Keratinocyte (primary cell): ENCODE measurements at regions not wholly inside any gene's neighbourhood (a gene's known extent, or its start where the extent isn't known, plus 50 kb on each side); places are given as distances from the start of the nearest gene placed in this dataset.

Experiments
- DNase-seq: peaks from one replicate; pipeline ENCODE4 v3.0.0-alpha.2; 2011; ENCODE audit warnings: low read depth, missing footprints, low spot score
- FAIRE-seq: peaks from 2 replicates; lab custom pipeline; 2011; peaks lifted over from hg19 to GRCh38; lab: Jason Lieb, UNC
- H2AFZ ChIP-seq: 2 replicates; pipeline ENCODE4 v1.6.0; 2012; ENCODE audit warnings: low read length, control low read depth, inconsistent platforms; ENCODE audit not compliant: control insufficient read depth
- H3K27ac ChIP-seq: 2 replicates; pipeline ENCODE4 v1.5.1; 2011; ENCODE audit warnings: low read length; ENCODE audit not compliant: control insufficient read depth, insufficient read depth
- H3K27me3 ChIP-seq: 3 replicates; pipeline ENCODE4 v1.6.0; 2011; ENCODE audit warnings: low read length; ENCODE audit not compliant: control insufficient read depth, insufficient read depth; ENCODE audit errors: extremely low read depth
- H3K36me3 ChIP-seq, 2 experiments: 2 replicates in 1 of 2; 3 replicates in 1 of 2; pipeline ENCODE4 v1.5.1; 2011; ENCODE audit warnings: low read length in 2 of 2, mild to moderate bottlenecking in 1 of 2; ENCODE audit not compliant: control insufficient read depth in 2 of 2, insufficient read depth in 2 of 2; ENCODE audit errors: extremely low read depth in 1 of 2
- H3K4me1 ChIP-seq: 3 replicates; pipeline ENCODE4 v1.5.1; 2011; ENCODE audit warnings: low read length; ENCODE audit not compliant: control insufficient read depth, insufficient read depth; ENCODE audit errors: extremely low read depth
- H3K4me2 ChIP-seq: 3 replicates; pipeline ENCODE4 v1.6.0; 2011; ENCODE audit warnings: low read depth, low read length; ENCODE audit not compliant: control insufficient read depth, insufficient read depth; ENCODE audit errors: extremely low read depth
- H3K4me3 ChIP-seq, 3 experiments: fragments of 200-600 bp in 1 of 3; sonication (generic) in 1 of 3; 2 replicates in 2 of 3; 3 replicates in 1 of 3; pipeline ENCODE4 v1.5.1; 2011 to 2016; ENCODE audit warnings: low read length in 3 of 3, mild to moderate bottlenecking in 3 of 3, control low read depth in 2 of 3, inconsistent platforms in 1 of 3, low read depth in 1 of 3, mixed read lengths in 1 of 3, mixed run types in 1 of 3, moderate library complexity in 1 of 3; ENCODE audit not compliant: control insufficient read depth in 2 of 3, insufficient read depth in 2 of 3; ENCODE audit errors: extremely low read depth in 1 of 3
- H3K79me2 ChIP-seq: 2 replicates; pipeline ENCODE4 v1.6.0; 2012; ENCODE audit warnings: low read length; ENCODE audit not compliant: control insufficient read depth, insufficient read depth
- H3K9ac ChIP-seq: 3 replicates; pipeline ENCODE4 v1.6.0; 2011; ENCODE audit warnings: low read length; ENCODE audit not compliant: control insufficient read depth, insufficient read depth; ENCODE audit errors: extremely low read depth
- H3K9me1 ChIP-seq: 3 replicates; pipeline ENCODE4 v1.6.0; 2011; ENCODE audit warnings: low read length; ENCODE audit not compliant: control insufficient read depth, insufficient read depth; ENCODE audit errors: extremely low read depth
- H3K9me3 ChIP-seq: 2 replicates; pipeline ENCODE4 v1.5.1; 2012; ENCODE audit warnings: low read depth, low read length; ENCODE audit not compliant: control insufficient read depth
- H4K20me1 ChIP-seq: 3 replicates; pipeline ENCODE4 v1.6.0; 2011; ENCODE audit warnings: low read length; ENCODE audit not compliant: control insufficient read depth, insufficient read depth; ENCODE audit errors: extremely low read depth
- EZH2 ChIP-seq: IDR thresholded peaks from one replicate; pipeline ENCODE4 v1.6.1; 2012; ENCODE audit warnings: inconsistent platforms, mild to moderate bottlenecking, low read length, moderate library complexity
- dilution Hi-C: fragments of 300-500 bp; cut with MboI; formaldehyde crosslinking; loops from one replicate; pipeline ENCODE4 v1.7.0; 2020; ENCODE audit warnings: low sequenced_read_pairs; ENCODE audit not compliant: extremely low pct_ligation_motif_present
- TF ChIP-seq, protein P1 (sequence below), 3 experiments: IDR thresholded peaks in 1 of 3; conservative IDR thresholded peaks in 1 of 3; optimal IDR thresholded peaks in 1 of 3; 2 replicates in 2 of 3; 3 replicates in 1 of 3; pipeline versions ENCODE3 to v1.5.1; 2011; ENCODE audit warnings: low read length in 3 of 3, mild to moderate bottlenecking in 3 of 3, moderate library complexity in 2 of 3, control low read depth in 1 of 3, inconsistent platforms in 1 of 3; ENCODE audit not compliant: insufficient read depth in 2 of 3; ENCODE audit errors: extremely low read depth in 1 of 3

DNA sequence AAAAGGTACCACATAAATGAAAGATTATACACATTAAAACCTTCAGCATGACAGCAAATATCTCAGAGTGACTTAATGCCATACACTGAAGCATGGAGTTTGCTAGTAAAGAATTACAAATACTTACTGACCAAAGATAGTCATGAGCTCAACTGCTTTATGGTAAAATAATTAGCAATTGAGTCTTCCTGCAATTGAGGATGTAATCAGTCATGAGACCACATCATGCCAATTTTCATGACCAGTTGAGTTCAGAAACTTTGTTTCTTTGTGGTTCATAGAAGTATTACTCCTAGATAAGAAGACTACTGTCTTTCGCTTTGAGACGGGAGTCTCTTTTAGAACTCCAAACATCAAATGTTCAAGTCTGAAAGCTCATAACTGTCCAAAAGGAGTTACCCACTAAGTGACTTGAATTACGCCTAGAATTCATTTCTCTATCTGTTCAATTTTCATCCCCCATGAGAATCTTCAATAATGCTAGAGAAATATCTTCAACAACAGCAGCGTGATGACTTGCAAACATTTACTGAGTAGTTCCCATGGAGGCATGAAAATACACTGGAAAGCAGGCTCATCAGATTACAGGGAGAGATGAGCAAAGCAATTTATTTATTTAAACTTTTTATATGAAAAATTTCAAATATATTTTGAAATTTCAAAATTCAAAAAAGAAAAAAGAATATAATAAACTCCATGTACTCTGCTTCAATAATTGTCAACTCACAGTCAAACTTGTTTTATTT is 120.0 kb downstream of the BTG1 start:
- Histone ChIP-seq H3K9me3 (no peaks in the 10 kb centered on the region), H4K20me1 (no peaks in the 10 kb centered on the region), H3K4me1 (peaks cover 7% of the 10 kb centered on the region), H3K9ac (no peak overlapping the region), H3K27me3 (no peaks in the 10 kb centered on the region), H2AFZ (no peak overlapping the region), H3K4me2 (no peak overlapping the region), H3K4me3 (no peak overlapping the region), H3K9me1 (no peaks in the 10 kb centered on the region), H3K27ac (no peak overlapping the region), H3K79me2 (no peaks in the 10 kb centered on the region), H3K36me3 (no peaks in the 10 kb centered on the region)
- dilution Hi-C loops = no loop called here
- DNase-seq (no peak), FAIRE-seq (no peak)
- no peak for TF ChIP-seq EZH2
- TF ChIP-seq, protein P1, sequence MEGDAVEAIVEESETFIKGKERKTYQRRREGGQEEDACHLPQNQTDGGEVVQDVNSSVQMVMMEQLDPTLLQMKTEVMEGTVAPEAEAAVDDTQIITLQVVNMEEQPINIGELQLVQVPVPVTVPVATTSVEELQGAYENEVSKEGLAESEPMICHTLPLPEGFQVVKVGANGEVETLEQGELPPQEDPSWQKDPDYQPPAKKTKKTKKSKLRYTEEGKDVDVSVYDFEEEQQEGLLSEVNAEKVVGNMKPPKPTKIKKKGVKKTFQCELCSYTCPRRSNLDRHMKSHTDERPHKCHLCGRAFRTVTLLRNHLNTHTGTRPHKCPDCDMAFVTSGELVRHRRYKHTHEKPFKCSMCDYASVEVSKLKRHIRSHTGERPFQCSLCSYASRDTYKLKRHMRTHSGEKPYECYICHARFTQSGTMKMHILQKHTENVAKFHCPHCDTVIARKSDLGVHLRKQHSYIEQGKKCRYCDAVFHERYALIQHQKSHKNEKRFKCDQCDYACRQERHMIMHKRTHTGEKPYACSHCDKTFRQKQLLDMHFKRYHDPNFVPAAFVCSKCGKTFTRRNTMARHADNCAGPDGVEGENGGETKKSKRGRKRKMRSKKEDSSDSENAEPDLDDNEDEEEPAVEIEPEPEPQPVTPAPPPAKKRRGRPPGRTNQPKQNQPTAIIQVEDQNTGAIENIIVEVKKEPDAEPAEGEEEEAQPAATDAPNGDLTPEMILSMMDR (optimal IDR thresholded peaks at IDR 0.05 in 1 of 3, IDR thresholded peaks at IDR 0.05 in 1 of 3, conservative IDR thresholded peaks at IDR 0.05 in 1 of 3; ENCODE audit: extremely low read depth in 1 of 3, insufficient read depth in 2 of 3, low read length in 3 of 3) = no peak

DNA sequence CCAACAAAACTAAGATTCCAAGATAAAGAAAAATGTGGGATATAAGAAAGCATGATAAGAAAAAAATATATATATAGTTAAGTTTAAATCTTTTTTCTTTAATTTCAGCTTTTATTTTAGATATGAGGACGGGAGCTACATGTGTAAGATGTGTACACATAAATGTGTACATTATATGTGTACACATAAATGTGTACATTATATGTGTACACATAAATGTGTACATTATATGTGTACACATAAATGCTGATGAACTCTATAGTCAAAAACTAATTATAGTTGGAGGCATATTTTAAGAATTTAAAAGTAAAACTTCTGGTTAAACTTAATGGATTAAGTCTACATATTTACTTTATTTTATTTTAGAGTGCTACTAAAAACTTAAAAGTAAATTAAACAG is 123.6 kb downstream of the BTG1 start:
- Histone ChIP-seq H3K27ac (no peak overlapping the region), H3K4me3 (no peak overlapping the region), H2AFZ (no peak overlapping the region), H3K4me1 (no peaks in the 10 kb centered on the region), H3K4me2 (no peak overlapping the region), H3K36me3 (no peaks in the 10 kb centered on the region), H3K27me3 (no peaks in the 10 kb centered on the region), H3K9me1 (no peaks in the 10 kb centered on the region), H3K79me2 (no peaks in the 10 kb centered on the region), H3K9ac (no peak overlapping the region), H3K9me3 (no peaks in the 10 kb centered on the region), H4K20me1 (no peaks in the 10 kb centered on the region)
- no peak for TF ChIP-seq EZH2
- TF ChIP-seq, protein P1 (optimal IDR thresholded peaks at IDR 0.05 in 1 of 3, IDR thresholded peaks at IDR 0.05 in 1 of 3, conservative IDR thresholded peaks at IDR 0.05 in 1 of 3; ENCODE audit: extremely low read depth in 1 of 3, insufficient read depth in 2 of 3, low read length in 3 of 3) = no peak
- no peak for FAIRE-seq
- dilution Hi-C loops = no loop called here
- no peak for DNase-seq
